GM12878 (cell line): ENCODE measurements at regions not wholly inside any gene's neighbourhood (a gene's known extent, or its start where the extent isn't known, plus 50 kb on each side); places are given as distances from the start of the nearest gene placed in this dataset.

Experiments
- ATAC-seq: fragments of 200-7000 bp; cut with Tn5 transposase; 3 replicates; pipeline ENCODE4 v1.9.1; 2020; ENCODE audit warnings: mild to moderate bottlenecking, moderate library complexity
- BruUV-seq: library from RNA; stranded (reverse); fragments of 400-500 nt; replicated peaks from 2 replicates; lab custom pipeline; 2021; lab: Mats Ljungman, UMichigan
- CTCF ChIA-PET: fragments of 300-600 bp; sonication (Branson Sonifier 250); formaldehyde crosslinking; extraction: SDS; loops from one replicate; lab custom pipeline; 2021; ENCODE audit warnings: inconsistent platforms; lab: Yijun Ruan, JAX
- POLR2A ChIA-PET: fragments of 350-600 bp; formaldehyde crosslinking; extraction: SDS; loops from one replicate; lab custom pipeline; 2021; ENCODE audit warnings: inconsistent platforms; lab: Charles Lee
- RAD21 ChIA-PET: fragments of 300-600 bp; sonication (Branson Sonifier 250); formaldehyde crosslinking; loops from one replicate; lab custom pipeline; 2023; ENCODE audit warnings: antibody characterized with exemption; ENCODE audit not compliant: unreplicated experiment; lab: Charles Lee
- SMC1A ChIA-PET: fragments of 300-600 bp; sonication (Branson Sonifier 250); formaldehyde crosslinking; loops from one replicate; lab custom pipeline; 2023; ENCODE audit not compliant: unreplicated experiment, uncharacterized antibody; lab: Charles Lee
- DNase-seq: peaks from one replicate; pipeline ENCODE4 v3.0.0-alpha.2; 2011; ENCODE audit warnings: low read depth, low spot score
- FAIRE-seq: peaks from 3 replicates; lab custom pipeline; 2011; peaks lifted over from hg19 to GRCh38; lab: Jason Lieb, UNC
- H2AFZ ChIP-seq: 2 replicates; pipeline ENCODE4 v1.6.0; 2011; ENCODE audit warnings: low read depth, low read length, control low read depth; ENCODE audit not compliant: control insufficient read depth
- H3K27ac ChIP-seq: 2 replicates; pipeline ENCODE4 v1.5.1; 2011; ENCODE audit warnings: control low read depth; ENCODE audit not compliant: control insufficient read depth, insufficient read depth
- H3K27me3 ChIP-seq, 2 experiments: replicated peaks in 1 of 2; 2 replicates each; pipeline versions ENCODE4 v1.6.0 to v1.6.1; 2011; ENCODE audit warnings: low read length in 1 of 2; ENCODE audit not compliant: control insufficient read depth in 2 of 2, insufficient read depth in 2 of 2
- H3K36me3 ChIP-seq, 2 experiments: 2 replicates each; pipeline ENCODE4 v1.5.1; 2011; ENCODE audit warnings: low read length in 1 of 2; ENCODE audit not compliant: control insufficient read depth in 2 of 2, insufficient read depth in 2 of 2
- H3K4me1 ChIP-seq: 2 replicates; pipeline ENCODE4 v1.6.1; 2011; ENCODE audit warnings: mild to moderate bottlenecking, low read length, moderate library complexity, mixed read lengths; ENCODE audit not compliant: control insufficient read depth, insufficient read depth
- H3K4me2 ChIP-seq: 2 replicates; pipeline ENCODE4 v1.6.0; 2011; ENCODE audit warnings: control low read depth; ENCODE audit not compliant: control insufficient read depth, insufficient read depth
- H3K4me3 ChIP-seq: fragments of 200-600 bp; sonication (generic); 2 replicates; pipeline ENCODE4 v1.5.1; 2016
- H3K79me2 ChIP-seq: 2 replicates; pipeline ENCODE4 v1.6.0; 2011; ENCODE audit warnings: low read length; ENCODE audit not compliant: control insufficient read depth, insufficient read depth
- H3K9ac ChIP-seq: 2 replicates; pipeline ENCODE4 v1.8.0; 2011; ENCODE audit warnings: low read length, control low read depth, mixed read lengths; ENCODE audit not compliant: control insufficient read depth, insufficient read depth
- H3K9me3 ChIP-seq: replicated peaks from 3 replicates; pipeline ENCODE4 v1.5.1; 2011; ENCODE audit warnings: mild to moderate bottlenecking, low read length; ENCODE audit not compliant: control insufficient read depth, insufficient read depth
- H4K20me1 ChIP-seq: 2 replicates; pipeline ENCODE4 v1.6.0; 2011; ENCODE audit not compliant: control insufficient read depth, insufficient read depth
- BHLHE40 ChIP-seq, 2 experiments: fragments of 450-650 bp in 1 of 2; IDR thresholded peaks; 2 replicates each; pipeline ENCODE4 v1.6.1; 2011 to 2017; ENCODE audit warnings: low read depth in 2 of 2, borderline replicate concordance in 1 of 2, improper control_type of control experiment in 1 of 2, low read length in 1 of 2, mild to moderate bottlenecking in 1 of 2
- CREB1 ChIP-seq: IDR thresholded peaks from 2 replicates; pipeline ENCODE4 v1.6.1; 2012; ENCODE audit warnings: low read depth, mild to moderate bottlenecking, inconsistent platforms
- NFXL1 ChIP-seq: fragments of 450-650 bp; IDR thresholded peaks from 2 replicates; pipeline ENCODE4 v1.6.1; 2017; ENCODE audit warnings: antibody characterized with exemption, mild to moderate bottlenecking, borderline replicate concordance
- RAD21 ChIP-seq: IDR thresholded peaks from 2 replicates; pipeline ENCODE4 v1.6.1; 2011; ENCODE audit warnings: mild to moderate bottlenecking, low read depth, low read length, moderate library complexity; ENCODE audit not compliant: insufficient read depth
- SIN3A ChIP-seq: IDR thresholded peaks from 2 replicates; pipeline ENCODE4 v1.6.1; 2012; ENCODE audit warnings: low read depth, low read length, improper control_type of control experiment
- SMAD5 ChIP-seq: IDR thresholded peaks from 2 replicates; pipeline ENCODE4 v1.6.1; 2016; ENCODE audit warnings: antibody characterized with exemption, low read depth
- SREBF2 ChIP-seq: IDR thresholded peaks from 2 replicates; pipeline ENCODE4 v1.6.1; 2012; ENCODE audit warnings: mild to moderate bottlenecking, low read length
- TARDBP ChIP-seq: IDR thresholded peaks from 2 replicates; pipeline ENCODE4 v1.6.1; 2016; ENCODE audit warnings: borderline replicate concordance
- ZBTB11 ChIP-seq: fragments of 450-650 bp; formaldehyde crosslinking; IDR thresholded peaks from 2 replicates; pipeline ENCODE4 v1.5.0; 2022; ENCODE audit warnings: mild to moderate bottlenecking, missing genetic modification characterization
- ZSCAN29 ChIP-seq: fragments of 450-650 bp; IDR thresholded peaks from 2 replicates; pipeline ENCODE4 v1.6.1; 2017; ENCODE audit warnings: mild to moderate bottlenecking, moderate library complexity
- ZZZ3 ChIP-seq: IDR thresholded peaks from 2 replicates; pipeline ENCODE4 v1.6.1; 2011; ENCODE audit warnings: low read depth; ENCODE audit not compliant: control insufficient read depth, insufficient read length
- WGBS: methylation state at CpG from one replicate; pipeline ENCODE4 v1.1.6; 2016; ENCODE audit warnings: low lambda C conversion rate; ENCODE audit not compliant: insufficient replicate concordance, insufficient coverage; ENCODE audit errors: missing lambda C conversion rate; 5-methylcytosine and 5-hydroxymethylcytosine counted together
- in situ Hi-C: fragments of 300-500 bp; cut with MboI; formaldehyde crosslinking; loops from 9 replicates; pipeline ENCODE4 v1.14.3; 2018; ENCODE audit warnings: mixed read lengths
- intact Hi-C: fragments of 100-400 bp; cut with micrococcal nuclease; formaldehyde crosslinking; loops from one replicate; pipeline ENCODE4 v1.14.2; 2022; ENCODE audit not compliant: unreplicated experiment
- TF ChIP-seq, protein P1 (sequence below): fragments of 450-650 bp; IDR thresholded peaks from 2 replicates; pipeline ENCODE4 v1.6.1; 2017; ENCODE audit warnings: mild to moderate bottlenecking

GRCh38 chr1:213582976-213583567 lies 404.7 kb upstream of the PROX1 start:
- no peak overlapping the region for H3K4me2 ChIP-seq
- no peaks in the 10 kb centered on the region for H3K27me3 ChIP-seq
- H3K9me3 ChIP-seq = no peaks in the 10 kb centered on the region
- POLR2A ChIA-PET = no interaction called here
- no peak overlapping the region for H3K4me3 ChIP-seq
- no peak for ATAC-seq
- H3K79me2 ChIP-seq = no peaks in the 10 kb centered on the region
- CTCF ChIA-PET = interaction anchor here (0.8 kb wide), 1 partner anchor 242 kb away, joined by 3 read pairs; no protein-coding TSS in a partner anchor
- H3K4me1 ChIP-seq = no peaks in the 10 kb centered on the region
- no peak overlapping the region for H3K27ac ChIP-seq
- SMC1A ChIA-PET = no interaction called here
- intact Hi-C loops (no loop called here), in situ Hi-C loops (no loop called here)
- no TSS peak for BruUV-seq
- no peaks in the 10 kb centered on the region for H3K36me3 ChIP-seq
- 47% methylated on average over 6 of the region's 6 CpGs for WGBS
- FAIRE-seq = no peak
- H2AFZ ChIP-seq = no peak overlapping the region
- TF ChIP-seq CREB1 (no peak), NFXL1 (no peak), RAD21 (no peak), ZBTB11 (CRISPR knock-in tag) (no peak), SIN3A (no peak), SREBF2 (no peak), ZSCAN29 (no peak), ZZZ3 (no peak), BHLHE40 (IDR thresholded peaks at IDR 0.05; ENCODE audit: borderline replicate concordance in 1 of 2, low read depth in 2 of 2, low read length in 1 of 2) (no peak), TARDBP (no peak), SMAD5 (no peak)
- TF ChIP-seq, protein P1, sequence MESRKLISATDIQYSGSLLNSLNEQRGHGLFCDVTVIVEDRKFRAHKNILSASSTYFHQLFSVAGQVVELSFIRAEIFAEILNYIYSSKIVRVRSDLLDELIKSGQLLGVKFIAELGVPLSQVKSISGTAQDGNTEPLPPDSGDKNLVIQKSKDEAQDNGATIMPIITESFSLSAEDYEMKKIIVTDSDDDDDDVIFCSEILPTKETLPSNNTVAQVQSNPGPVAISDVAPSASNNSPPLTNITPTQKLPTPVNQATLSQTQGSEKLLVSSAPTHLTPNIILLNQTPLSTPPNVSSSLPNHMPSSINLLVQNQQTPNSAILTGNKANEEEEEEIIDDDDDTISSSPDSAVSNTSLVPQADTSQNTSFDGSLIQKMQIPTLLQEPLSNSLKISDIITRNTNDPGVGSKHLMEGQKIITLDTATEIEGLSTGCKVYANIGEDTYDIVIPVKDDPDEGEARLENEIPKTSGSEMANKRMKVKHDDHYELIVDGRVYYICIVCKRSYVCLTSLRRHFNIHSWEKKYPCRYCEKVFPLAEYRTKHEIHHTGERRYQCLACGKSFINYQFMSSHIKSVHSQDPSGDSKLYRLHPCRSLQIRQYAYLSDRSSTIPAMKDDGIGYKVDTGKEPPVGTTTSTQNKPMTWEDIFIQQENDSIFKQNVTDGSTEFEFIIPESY = no peak
- RAD21 ChIA-PET = interaction anchor here (0.7 kb wide), 1 partner anchor 131 kb away, joined by 3 read pairs; no protein-coding TSS in a partner anchor
- no peaks in the 10 kb centered on the region for H4K20me1 ChIP-seq
- H3K9ac ChIP-seq = no peak overlapping the region
- DNase-seq = no peak
